Uterus (tissue), 3 donors: ENCODE measurements at regions not wholly inside any gene's neighbourhood (a gene's known extent, or its start where the extent isn't known, plus 50 kb on each side); places are given as distances from the start of the nearest gene placed in this dataset.

Experiments
- DNase-seq, 2 donors: peaks; one replicate each; pipeline ENCODE4 v3.0.0-alpha.2; 2019 to 2020
- H3K27ac ChIP-seq, 2 donors: fragments of 200-600 bp; sonication (generic); 1 replicate in 1 of 2; 2 replicates in 1 of 2; pipeline ENCODE4 v1.5.1; 2016 to 2018
- H3K27me3 ChIP-seq, 2 donors: fragments of 200-600 bp; sonication (generic); one replicate each; pipeline ENCODE4 v1.5.1; 2018 to 2019; ENCODE audit warnings: control low read depth in 1 of 2
- H3K36me3 ChIP-seq, 2 donors: fragments of 200-600 bp; sonication (generic); one replicate each; pipeline ENCODE4 v1.5.1; 2019; ENCODE audit warnings: control low read depth in 1 of 2
- H3K4me1 ChIP-seq, 2 donors: fragments of 200-600 bp; sonication (generic); one replicate each; pipeline ENCODE4 v1.5.1; 2018 to 2019; ENCODE audit warnings: control low read depth in 1 of 2
- H3K4me3 ChIP-seq, 2 donors: fragments of 200-600 bp; sonication (generic); 1 replicate in 1 of 2; 2 replicates in 1 of 2; pipeline ENCODE4 v1.5.1; 2018 to 2019; ENCODE audit warnings: mild to moderate bottlenecking in 1 of 2
- H3K9me3 ChIP-seq, 2 donors: fragments of 200-600 bp; sonication (generic); one replicate each; pipeline ENCODE4 v1.5.1; 2019; ENCODE audit warnings: control low read depth in 1 of 2
- POLR2A ChIP-seq, 2 donors: fragments of 450-650 bp; IDR thresholded peaks; one replicate each; pipeline ENCODE4 v1.6.1; 2016; ENCODE audit warnings: antibody characterized with exemption in 2 of 2, mild to moderate bottlenecking in 1 of 2, moderate library complexity in 1 of 2
- intact Hi-C: fragments of 100-400 bp; cut with DNase I; formaldehyde crosslinking; loops from one replicate; pipeline ENCODE4 v1.15.1; 2023; ENCODE audit warnings: low total_unique reads
- TF ChIP-seq, protein P1 (sequence below), 4 experiments: fragments of 200-600 bp in 2 of 4; fragments of 450-650 bp in 2 of 4; sonication (generic) in 2 of 4; IDR thresholded peaks; one replicate each; pipeline ENCODE4 v1.5.1; 2016 to 2019; ENCODE audit warnings: antibody characterized with exemption in 4 of 4, mild to moderate bottlenecking in 2 of 4, moderate library complexity in 1 of 4
- donor health status: DM: yes; HTN: yes; CAD: no.

GRCh38 chr12:74049348-74049747 is 488.3 kb upstream of the ATXN7L3B start:
- Histone ChIP-seq H3K4me3 (no peak overlapping the region), H3K36me3 (no peaks in the 10 kb centered on the region), H3K27ac (no peak overlapping the region), H3K27me3 (no peaks in the 10 kb centered on the region), H3K9me3 (no peaks in the 10 kb centered on the region), H3K4me1 (no peaks in the 10 kb centered on the region)
- TF ChIP-seq POLR2A (IDR thresholded peaks at IDR 0.05): no peak
- TF ChIP-seq, protein P1, sequence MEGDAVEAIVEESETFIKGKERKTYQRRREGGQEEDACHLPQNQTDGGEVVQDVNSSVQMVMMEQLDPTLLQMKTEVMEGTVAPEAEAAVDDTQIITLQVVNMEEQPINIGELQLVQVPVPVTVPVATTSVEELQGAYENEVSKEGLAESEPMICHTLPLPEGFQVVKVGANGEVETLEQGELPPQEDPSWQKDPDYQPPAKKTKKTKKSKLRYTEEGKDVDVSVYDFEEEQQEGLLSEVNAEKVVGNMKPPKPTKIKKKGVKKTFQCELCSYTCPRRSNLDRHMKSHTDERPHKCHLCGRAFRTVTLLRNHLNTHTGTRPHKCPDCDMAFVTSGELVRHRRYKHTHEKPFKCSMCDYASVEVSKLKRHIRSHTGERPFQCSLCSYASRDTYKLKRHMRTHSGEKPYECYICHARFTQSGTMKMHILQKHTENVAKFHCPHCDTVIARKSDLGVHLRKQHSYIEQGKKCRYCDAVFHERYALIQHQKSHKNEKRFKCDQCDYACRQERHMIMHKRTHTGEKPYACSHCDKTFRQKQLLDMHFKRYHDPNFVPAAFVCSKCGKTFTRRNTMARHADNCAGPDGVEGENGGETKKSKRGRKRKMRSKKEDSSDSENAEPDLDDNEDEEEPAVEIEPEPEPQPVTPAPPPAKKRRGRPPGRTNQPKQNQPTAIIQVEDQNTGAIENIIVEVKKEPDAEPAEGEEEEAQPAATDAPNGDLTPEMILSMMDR (IDR thresholded peaks at IDR 0.05): no peak
- intact Hi-C loops: no loop called here
- DNase-seq: no peak

DNA sequence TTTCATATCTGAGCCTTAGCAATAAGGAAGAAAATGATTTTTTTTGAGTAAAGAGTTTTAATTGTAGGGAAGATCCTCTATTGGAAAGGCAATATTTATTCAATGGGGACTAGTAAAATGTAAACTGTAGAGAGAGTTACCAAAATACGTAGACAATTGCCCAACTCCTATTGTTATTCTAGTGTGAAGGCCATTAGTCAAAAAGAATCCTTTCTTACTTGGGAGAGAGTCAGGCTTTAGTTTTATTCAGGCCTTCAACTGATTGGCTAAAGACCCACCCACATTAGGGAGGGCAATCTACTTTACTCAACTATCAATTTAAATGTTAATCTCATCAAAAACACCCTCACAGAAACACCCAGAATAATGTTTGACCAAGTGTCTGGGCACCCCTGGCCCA is 485.8 kb upstream of the ATXN7L3B start:
- Histone ChIP-seq H3K27me3 (no peaks in the 10 kb centered on the region), H3K36me3 (no peaks in the 10 kb centered on the region), H3K4me1 (no peaks in the 10 kb centered on the region), H3K27ac (no peak overlapping the region), H3K9me3 (no peaks in the 10 kb centered on the region), H3K4me3 (no peak overlapping the region)
- DNase-seq: no peak
- intact Hi-C loops: no loop called here
- TF ChIP-seq, protein P1 (IDR thresholded peaks at IDR 0.05): no peak
- TF ChIP-seq POLR2A (IDR thresholded peaks at IDR 0.05): no peak

DNA sequence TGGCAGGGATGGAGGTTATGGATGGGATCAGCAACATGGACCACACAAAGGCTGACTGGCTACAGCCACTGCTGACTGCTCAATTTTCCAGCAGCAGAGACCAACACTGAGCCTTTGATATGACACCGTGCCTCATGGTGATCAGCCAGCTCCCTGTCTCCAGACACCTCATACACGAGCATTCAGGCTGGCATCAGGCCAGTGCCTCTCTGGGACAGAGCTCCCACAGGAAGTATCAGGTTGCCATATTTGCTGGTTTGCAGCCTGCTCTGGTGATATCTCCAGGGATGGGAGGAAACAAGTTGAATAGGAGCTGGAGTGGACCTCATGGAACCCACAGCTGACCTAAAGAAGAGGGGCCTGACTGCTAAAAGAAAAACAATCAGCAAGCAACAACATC is 471.2 kb upstream of the ATXN7L3B start:
- H3K27me3 ChIP-seq: no peaks in the 10 kb centered on the region
- H3K9me3 ChIP-seq: no peaks in the 10 kb centered on the region
- DNase-seq: no peak
- no peak overlapping the region for H3K27ac ChIP-seq
- intact Hi-C loops: no loop called here
- H3K4me3 ChIP-seq: no peak overlapping the region
- TF ChIP-seq POLR2A (IDR thresholded peaks at IDR 0.05): no peak
- TF ChIP-seq, protein P1 (IDR thresholded peaks at IDR 0.05): no peak
- H3K36me3 ChIP-seq: no peaks in the 10 kb centered on the region
- H3K4me1 ChIP-seq: no peaks in the 10 kb centered on the region

DNA sequence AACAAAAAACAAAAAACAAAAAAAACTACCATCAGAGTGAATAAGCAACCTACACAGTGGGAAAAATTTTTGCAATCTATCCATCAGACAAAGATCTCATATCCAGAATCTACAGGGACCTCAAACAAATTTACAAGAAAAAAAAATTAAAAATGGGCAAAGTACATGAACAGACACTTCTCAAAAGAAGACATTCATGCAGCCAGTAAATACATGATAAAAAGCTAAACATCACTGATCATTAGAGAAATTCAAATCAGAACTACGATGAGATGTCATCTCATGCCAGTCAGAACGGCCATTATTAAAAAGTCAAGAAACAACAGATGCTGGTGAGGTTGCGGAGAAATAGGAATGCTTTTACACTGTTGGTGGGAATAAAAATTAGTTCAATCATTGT is 466.5 kb upstream of the ATXN7L3B start:
- intact Hi-C loops: no loop called here
- no peak overlapping the region for H3K4me3 ChIP-seq
- H3K36me3 ChIP-seq: no peaks in the 10 kb centered on the region
- no peak for DNase-seq
- no peak overlapping the region for H3K27ac ChIP-seq
- TF ChIP-seq, protein P1 (IDR thresholded peaks at IDR 0.05): no peak
- no peak for TF ChIP-seq POLR2A (IDR thresholded peaks at IDR 0.05)
- no peaks in the 10 kb centered on the region for H3K4me1 ChIP-seq
- H3K27me3 ChIP-seq: no peaks in the 10 kb centered on the region
- no peaks in the 10 kb centered on the region for H3K9me3 ChIP-seq

DNA sequence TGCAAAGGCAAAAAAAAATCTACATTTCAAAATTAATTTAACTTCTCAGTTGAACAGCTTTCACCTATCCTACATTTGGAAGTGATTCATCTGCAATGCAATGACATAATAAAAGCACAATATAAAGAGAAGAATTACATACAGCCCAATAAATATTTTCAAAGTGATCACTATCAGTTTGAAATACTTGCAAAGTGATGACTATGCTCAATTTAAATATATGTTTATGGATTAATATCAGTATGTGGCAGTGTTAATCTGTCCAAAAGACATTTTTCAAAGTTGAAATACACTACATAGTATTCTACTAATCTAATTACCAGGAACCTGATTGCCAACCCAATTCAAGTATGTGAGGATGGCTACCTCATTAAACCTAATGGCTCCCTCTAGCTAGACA is 460.7 kb upstream of the ATXN7L3B start:
- H3K27ac ChIP-seq: no peak overlapping the region
- H3K9me3 ChIP-seq: no peaks in the 10 kb centered on the region
- no peaks in the 10 kb centered on the region for H3K27me3 ChIP-seq
- H3K4me3 ChIP-seq: no peak overlapping the region
- TF ChIP-seq POLR2A (IDR thresholded peaks at IDR 0.05): no peak
- TF ChIP-seq, protein P1 (IDR thresholded peaks at IDR 0.05): no peak
- intact Hi-C loops: no loop called here
- H3K4me1 ChIP-seq: no peaks in the 10 kb centered on the region
- no peak for DNase-seq
- no peaks in the 10 kb centered on the region for H3K36me3 ChIP-seq
